ENCODE measurements at regions not wholly inside any gene's neighbourhood (a gene's known extent, or its start where the extent isn't known, plus 50 kb on each side); places are given as distances from the start of the nearest gene placed in this dataset.

GRCh38 chr13:84566780-84567179 lies 684.5 kb upstream of the SLITRK1 start:
- no peaks in the 10 kb centered on the region for H3K36me3 ChIP-seq (replicated peaks; ENCODE audit: insufficient read depth, low read depth)
- H4K20me1 ChIP-seq (ENCODE audit: insufficient read depth, poor library complexity, severe bottlenecking) = no peaks in the 10 kb centered on the region
- 80% methylated on average over 2 of the region's 2 CpGs for WGBS (ENCODE audit: low lambda C conversion rate, missing lambda C conversion rate)

GRCh38 chr13:84563611-84564010 lies 681.3 kb upstream of the SLITRK1 start:
- Histone ChIP-seq H3K4me3 (no peak overlapping the region), H3K9me2 (replicated peaks; ENCODE audit: insufficient read depth) (no peaks in the 10 kb centered on the region), H3K27ac (no peak overlapping the region), H3K4me1 (ENCODE audit: insufficient read depth) (no peaks in the 10 kb centered on the region), H4K20me1 (ENCODE audit: insufficient read depth, poor library complexity, severe bottlenecking) (no peaks in the 10 kb centered on the region), H3K4me2 (no peak overlapping the region), H3K79me2 (no peaks in the 10 kb centered on the region), H3K36me3 (replicated peaks; ENCODE audit: insufficient read depth, low read depth) (no peaks in the 10 kb centered on the region), H3K27me3 (no peaks in the 10 kb centered on the region), H2AFZ (no peak overlapping the region), H3K9me3 (ENCODE audit: low read depth) (no peaks in the 10 kb centered on the region)
- no peak for DNase-seq (ENCODE audit: low spot score)
- TF ChIP-seq EZH2phosphoT487 (IDR thresholded peaks at IDR 0.05; ENCODE audit: low read depth, severe bottlenecking, unreplicated experiment) (no peak), EZH2 (IDR thresholded peaks at IDR 0.05; ENCODE audit: borderline replicate concordance) (no peak), CTCF (IDR thresholded peaks at IDR 0.05; ENCODE audit: poor library complexity) (no peak)
- WGBS (ENCODE audit: low lambda C conversion rate, missing lambda C conversion rate) = 89% methylated on average over 3 of the region's 3 CpGs

More at GRCh38 chr13:84566780-84567179, 684.5 kb upstream of the SLITRK1 start:
- H3K9me2 ChIP-seq (replicated peaks; ENCODE audit: insufficient read depth) = no peaks in the 10 kb centered on the region
- no peak overlapping the region for H2AFZ ChIP-seq
- H3K4me2 ChIP-seq = no peak overlapping the region
- H3K79me2 ChIP-seq = no peaks in the 10 kb centered on the region
- no peaks in the 10 kb centered on the region for H3K4me1 ChIP-seq (ENCODE audit: insufficient read depth)
- no peaks in the 10 kb centered on the region for H3K9me3 ChIP-seq (ENCODE audit: low read depth)
- H3K4me3 ChIP-seq = no peak overlapping the region
- no peaks in the 10 kb centered on the region for H3K27me3 ChIP-seq
- no peak for DNase-seq (ENCODE audit: low spot score)
- no peak overlapping the region for H3K27ac ChIP-seq
- TF ChIP-seq EZH2 (IDR thresholded peaks at IDR 0.05; ENCODE audit: borderline replicate concordance) (no peak), EZH2phosphoT487 (IDR thresholded peaks at IDR 0.05; ENCODE audit: low read depth, severe bottlenecking, unreplicated experiment) (no peak)

GRCh38 chr13:84553227-84553626 lies 671.0 kb upstream of the SLITRK1 start:
- no peaks in the 10 kb centered on the region for H3K9me3 ChIP-seq (ENCODE audit: low read depth)
- 79% methylated on average over 5 of the region's 5 CpGs for WGBS (ENCODE audit: low lambda C conversion rate, missing lambda C conversion rate)
- H3K4me2 ChIP-seq = no peak overlapping the region
- H3K36me3 ChIP-seq (replicated peaks; ENCODE audit: insufficient read depth, low read depth) = no peaks in the 10 kb centered on the region
- TF ChIP-seq CTCF (IDR thresholded peaks at IDR 0.05; ENCODE audit: poor library complexity) (no peak), EZH2phosphoT487 (IDR thresholded peaks at IDR 0.05; ENCODE audit: low read depth, severe bottlenecking, unreplicated experiment) (no peak)
- H3K9me2 ChIP-seq (replicated peaks; ENCODE audit: insufficient read depth) = no peaks in the 10 kb centered on the region
- no peaks in the 10 kb centered on the region for H3K4me1 ChIP-seq (ENCODE audit: insufficient read depth)
- no peak overlapping the region for H2AFZ ChIP-seq
- no peaks in the 10 kb centered on the region for H3K27me3 ChIP-seq
- no peak overlapping the region for H3K27ac ChIP-seq
- no peak for DNase-seq (ENCODE audit: low spot score)
- H3K4me3 ChIP-seq = no peak overlapping the region
- H3K79me2 ChIP-seq = no peaks in the 10 kb centered on the region
- H4K20me1 ChIP-seq (ENCODE audit: insufficient read depth, poor library complexity, severe bottlenecking) = no peaks in the 10 kb centered on the region

- Histone ChIP-seq H3K27ac (no peak overlapping the region), H3K79me2 (no peaks in the 10 kb centered on the region), H3K4me1 (ENCODE audit: insufficient read depth) (no peaks in the 10 kb centered on the region), H3K27me3 (no peaks in the 10 kb centered on the region), H3K9me2 (replicated peaks; ENCODE audit: insufficient read depth) (no peaks in the 10 kb centered on the region), H3K36me3 (replicated peaks; ENCODE audit: insufficient read depth, low read depth) (no peaks in the 10 kb centered on the region), H3K4me3 (no peak overlapping the region), H3K9me3 (ENCODE audit: low read depth) (no peaks in the 10 kb centered on the region), H4K20me1 (ENCODE audit: insufficient read depth, poor library complexity, severe bottlenecking) (no peaks in the 10 kb centered on the region), H3K4me2 (no peak overlapping the region), H2AFZ (no peak overlapping the region)
- DNase-seq (ENCODE audit: low spot score) = peak; percentile 6
- WGBS (ENCODE audit: low lambda C conversion rate, missing lambda C conversion rate) = 68% methylated on average over 3 of the region's 3 CpGs
- TF ChIP-seq EZH2phosphoT487 (IDR thresholded peaks at IDR 0.05; ENCODE audit: low read depth, severe bottlenecking, unreplicated experiment) = no peak
- no peak for TF ChIP-seq CTCF (IDR thresholded peaks at IDR 0.05; ENCODE audit: poor library complexity)
- no peak for TF ChIP-seq EZH2 (IDR thresholded peaks at IDR 0.05; ENCODE audit: borderline replicate concordance)
These were observed 661.7 kb upstream of the SLITRK1 start for GRCh38 chr13:84543962-84544361.
